ENCODE measurements at regions not wholly inside any gene's neighbourhood (a gene's known extent, or its start where the extent isn't known, plus 50 kb on each side); places are given as distances from the start of the nearest gene placed in this dataset.

DNA sequence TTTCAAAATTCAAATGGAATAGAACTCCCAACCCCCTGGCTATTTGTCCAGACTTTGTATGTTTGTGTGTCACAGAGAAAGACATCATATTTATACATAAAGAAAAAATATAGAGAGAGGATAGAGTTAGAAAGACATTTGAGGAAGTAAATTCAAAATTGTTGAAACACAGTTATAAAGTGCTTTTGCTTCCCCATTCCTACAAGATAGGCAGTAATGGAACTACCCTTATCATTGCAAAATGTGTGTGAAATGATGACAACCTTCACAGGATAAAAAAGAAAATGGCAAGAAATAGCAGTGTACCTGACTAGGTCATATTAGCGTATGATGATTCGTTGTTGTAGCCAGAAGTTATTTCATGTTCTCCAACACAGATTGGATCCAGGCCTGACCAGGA is 63.1 kb downstream of the FZD1 start:
- intact Hi-C loops (cut with DNase I) = no loop called here
- TF ChIP-seq POLR2A (IDR thresholded peaks at IDR 0.05; ENCODE audit: low read depth) = no peak
- TF ChIP-seq, protein P1, sequence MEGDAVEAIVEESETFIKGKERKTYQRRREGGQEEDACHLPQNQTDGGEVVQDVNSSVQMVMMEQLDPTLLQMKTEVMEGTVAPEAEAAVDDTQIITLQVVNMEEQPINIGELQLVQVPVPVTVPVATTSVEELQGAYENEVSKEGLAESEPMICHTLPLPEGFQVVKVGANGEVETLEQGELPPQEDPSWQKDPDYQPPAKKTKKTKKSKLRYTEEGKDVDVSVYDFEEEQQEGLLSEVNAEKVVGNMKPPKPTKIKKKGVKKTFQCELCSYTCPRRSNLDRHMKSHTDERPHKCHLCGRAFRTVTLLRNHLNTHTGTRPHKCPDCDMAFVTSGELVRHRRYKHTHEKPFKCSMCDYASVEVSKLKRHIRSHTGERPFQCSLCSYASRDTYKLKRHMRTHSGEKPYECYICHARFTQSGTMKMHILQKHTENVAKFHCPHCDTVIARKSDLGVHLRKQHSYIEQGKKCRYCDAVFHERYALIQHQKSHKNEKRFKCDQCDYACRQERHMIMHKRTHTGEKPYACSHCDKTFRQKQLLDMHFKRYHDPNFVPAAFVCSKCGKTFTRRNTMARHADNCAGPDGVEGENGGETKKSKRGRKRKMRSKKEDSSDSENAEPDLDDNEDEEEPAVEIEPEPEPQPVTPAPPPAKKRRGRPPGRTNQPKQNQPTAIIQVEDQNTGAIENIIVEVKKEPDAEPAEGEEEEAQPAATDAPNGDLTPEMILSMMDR (IDR thresholded peaks at IDR 0.05) = no peak
- TF ChIP-seq EP300 (IDR thresholded peaks at IDR 0.05) = no peak
- no peak for TF ChIP-seq POLR2AphosphoS5 (IDR thresholded peaks at IDR 0.05)
- no peaks in the 10 kb centered on the region for H3K27me3 ChIP-seq
- H3K27ac ChIP-seq (replicated peaks in 1 of 4) = no peak overlapping the region
- no peak for DNase-seq (ENCODE audit: extremely low spot score)
- 82% methylated on average over 2 of the region's 2 CpGs for WGBS
- H3K4me3 ChIP-seq = no peak overlapping the region
- H3K4me1 ChIP-seq = peaks cover 0 to 7% (median 0%) of the 10 kb centered on the region in 4 donors
- H3K36me3 ChIP-seq = no peaks in the 10 kb centered on the region
- H3K9me3 ChIP-seq = no peaks in the 10 kb centered on the region

DNA sequence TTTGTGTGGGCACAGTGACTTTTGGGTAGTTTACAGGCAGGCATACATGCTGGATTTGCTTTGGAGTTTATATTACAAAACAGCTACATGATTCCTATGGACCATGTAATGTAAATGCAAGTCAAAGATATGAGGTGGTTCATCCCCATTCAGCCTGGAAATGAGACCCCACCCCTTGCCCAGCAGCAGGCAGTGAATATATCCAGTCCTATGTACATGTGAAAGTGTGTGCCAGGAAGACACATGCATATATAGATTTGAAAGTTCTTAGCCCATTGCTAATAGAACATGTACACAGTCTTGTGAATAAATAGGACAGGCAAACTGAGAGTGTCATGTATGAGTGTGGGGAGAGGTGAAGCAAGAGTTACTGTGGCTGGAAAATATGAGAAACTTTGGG is 65.3 kb downstream of the FZD1 start:
- Histone ChIP-seq H3K9me3 (no peaks in the 10 kb centered on the region), H3K27ac (replicated peaks in 1 of 4) (no peak overlapping the region), H3K4me1 (no peaks in the 10 kb centered on the region), H3K27me3 (no peaks in the 10 kb centered on the region), H3K36me3 (no peaks in the 10 kb centered on the region), H3K4me3 (no peak overlapping the region)
- intact Hi-C loops (cut with DNase I) = no loop called here
- TF ChIP-seq, protein P1 (IDR thresholded peaks at IDR 0.05) = no peak
- TF ChIP-seq POLR2AphosphoS5 (IDR thresholded peaks at IDR 0.05) (no peak), EP300 (IDR thresholded peaks at IDR 0.05) (no peak), POLR2A (IDR thresholded peaks at IDR 0.05; ENCODE audit: low read depth) (no peak)
- DNase-seq (ENCODE audit: extremely low spot score) = no peak

DNA sequence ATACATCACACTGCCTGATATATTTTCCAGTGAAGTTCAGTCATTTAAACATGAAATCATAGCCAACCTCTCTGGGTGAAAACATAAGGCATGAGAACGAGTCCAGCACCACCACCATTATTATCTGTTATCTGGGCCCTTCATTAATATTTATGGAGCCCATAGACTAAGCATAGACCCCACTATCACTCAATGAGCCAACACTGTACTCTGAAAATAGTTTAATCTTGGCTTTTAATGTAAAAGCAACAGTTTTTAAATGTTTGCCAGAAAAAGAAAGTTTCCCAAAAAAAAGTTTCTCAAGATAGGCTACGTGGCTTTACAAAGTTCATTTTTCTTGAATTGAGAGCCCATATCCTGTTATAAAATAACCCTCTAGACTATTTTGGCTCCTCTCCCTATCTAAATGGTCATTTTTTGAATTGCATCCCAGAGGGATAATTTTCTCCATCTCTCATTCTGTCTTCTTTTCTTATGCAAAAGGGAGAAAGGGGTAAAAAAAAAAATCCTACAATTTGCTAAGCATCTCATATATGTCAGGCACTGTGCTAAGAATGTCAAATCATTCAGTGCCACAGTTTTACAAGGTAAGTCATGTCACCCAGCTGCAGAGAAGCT is 66.1 kb downstream of the FZD1 start:
- no peak for DNase-seq (ENCODE audit: extremely low spot score)
- TF ChIP-seq, protein P1 (IDR thresholded peaks at IDR 0.05) = no peak
- H3K27me3 ChIP-seq = no peaks in the 10 kb centered on the region
- no peaks in the 10 kb centered on the region for H3K9me3 ChIP-seq
- H3K4me3 ChIP-seq = no peak overlapping the region
- no peaks in the 10 kb centered on the region for H3K4me1 ChIP-seq
- no peak overlapping the region for H3K27ac ChIP-seq (replicated peaks in 1 of 4)
- WGBS = 48% methylated on average over 2 of the region's 2 CpGs
- intact Hi-C loops (cut with DNase I) = no loop called here
- H3K36me3 ChIP-seq = no peaks in the 10 kb centered on the region

DNA sequence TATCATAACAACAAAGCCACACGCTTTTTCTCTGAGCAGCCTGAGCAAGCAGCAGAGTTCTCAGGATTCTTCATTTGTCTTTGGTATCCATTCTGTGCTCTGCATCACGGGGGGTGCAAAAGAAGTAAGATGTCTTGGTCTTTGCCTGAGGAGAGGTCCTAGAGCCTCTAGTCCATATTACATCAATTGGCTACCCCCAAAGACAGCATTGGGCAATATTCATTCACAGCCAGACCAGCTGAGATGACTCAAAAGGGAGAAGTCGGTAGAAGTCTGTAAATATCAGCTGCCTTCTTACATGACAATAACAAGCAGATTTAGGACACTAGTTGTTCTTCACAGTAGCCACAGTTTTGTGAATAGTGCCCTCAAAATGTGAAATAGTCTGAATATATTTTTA is 66.6 kb downstream of the FZD1 start:
- DNase-seq (ENCODE audit: extremely low spot score) = no peak
- intact Hi-C loops (cut with DNase I) = no loop called here
- no peak overlapping the region for H3K27ac ChIP-seq (replicated peaks in 1 of 4)

DNA sequence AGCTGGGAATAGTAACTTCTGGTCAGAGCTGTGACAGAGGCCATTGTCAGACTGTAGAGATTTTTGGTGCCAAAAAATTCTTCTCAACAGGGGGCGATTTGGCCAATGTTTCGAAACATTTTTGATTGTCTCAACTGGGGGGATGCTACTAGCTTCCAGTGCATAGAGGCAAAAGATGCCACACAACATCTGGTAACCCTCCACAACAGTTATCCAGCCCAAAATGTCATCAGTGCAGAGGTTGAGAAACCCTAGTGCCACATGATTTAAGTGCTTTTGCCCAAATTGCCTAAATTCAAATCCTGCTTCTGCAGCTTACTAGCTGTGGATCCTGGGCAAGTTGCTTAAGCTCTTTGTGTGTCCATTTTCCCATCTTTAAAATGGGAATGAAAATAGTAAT is 71.9 kb downstream of the FZD1 start:
- Histone ChIP-seq H3K36me3 (no peaks in the 10 kb centered on the region), H3K9me3 (no peaks in the 10 kb centered on the region), H3K4me1 (no peaks in the 10 kb centered on the region), H3K27me3 (no peaks in the 10 kb centered on the region), H3K27ac (replicated peaks in 1 of 4) (no peak overlapping the region), H3K4me3 (no peak overlapping the region)
- WGBS = 100% methylated on average over 2 of the region's 2 CpGs
- TF ChIP-seq, protein P1 (IDR thresholded peaks at IDR 0.05) = no peak
- intact Hi-C loops (cut with DNase I) = no loop called here
- DNase-seq (ENCODE audit: extremely low spot score) = no peak

More for the DNA sequence above, 66.6 kb downstream of the FZD1 start:
- no peak overlapping the region for H3K4me3 ChIP-seq
- peak in 1 of 2 donors; percentile 13 for TF ChIP-seq POLR2AphosphoS5 (IDR thresholded peaks at IDR 0.05)
- no peak for TF ChIP-seq POLR2A (IDR thresholded peaks at IDR 0.05; ENCODE audit: low read depth)
- H3K4me1 ChIP-seq = no peaks in the 10 kb centered on the region
- no peaks in the 10 kb centered on the region for H3K27me3 ChIP-seq
- no peaks in the 10 kb centered on the region for H3K36me3 ChIP-seq
- 48% methylated on average over 3 of the region's 3 CpGs for WGBS
- no peaks in the 10 kb centered on the region for H3K9me3 ChIP-seq

Data from esophagus muscularis mucosa (tissue), 4 donors.